Adrenal gland (tissue), 9 donors: ENCODE measurements at regions not wholly inside any gene's neighbourhood (a gene's known extent, or its start where the extent isn't known, plus 50 kb on each side); places are given as distances from the start of the nearest gene placed in this dataset.
"Not testable (repeated sequence)": the region's sequence is repeated elsewhere in the genome, so short reads cannot be mapped to it uniquely, and the experiment has no call there.

Experiments
- DNase-seq, 7 donors: peaks; one replicate each; pipeline ENCODE4 v3.0.0-alpha.2; 2019 to 2020
- H3K27ac ChIP-seq, 5 donors: fragments of 200-600 bp; sonication (generic) in 4 of 5; 1 replicate in 3 of 5; 2 replicates in 2 of 5; pipeline versions ENCODE4 v1.5.1 to v1.8.0; 2016 to 2020; ENCODE audit warnings: mild to moderate bottlenecking in 1 of 5
- H3K27me3 ChIP-seq: fragments of 200-600 bp; 2 replicates; pipeline ENCODE4 v1.8.0; 2021
- H3K36me3 ChIP-seq, 2 donors: fragments of 200-600 bp; replicated peaks in 1 of 2; 1 replicate in 1 of 2; 2 replicates in 1 of 2; pipeline versions ENCODE4 v1.5.1 to v1.8.0; 2018 to 2022
- H3K4me1 ChIP-seq, 2 donors: fragments of 200-600 bp; replicated peaks in 1 of 2; 1 replicate in 1 of 2; 2 replicates in 1 of 2; pipeline versions ENCODE4 v1.5.1 to v1.8.0; 2018 to 2021
- H3K4me3 ChIP-seq, 4 donors: fragments of 200-600 bp; sonication (generic) in 3 of 4; one replicate each; pipeline ENCODE4 v1.5.1; 2016 to 2018
- H3K9me3 ChIP-seq, 3 donors: fragments of 200-600 bp; sonication (generic) in 1 of 3; replicated peaks in 1 of 3; 1 replicate in 2 of 3; 2 replicates in 1 of 3; pipeline versions ENCODE4 v1.5.1 to v1.8.0; 2016 to 2021
- CTCF ChIP-seq, 6 experiments: fragments of 450-650 bp in 4 of 6; fragments of 200-600 bp in 2 of 6; sonication (generic) in 1 of 6; IDR thresholded peaks; 1 replicate in 5 of 6; 2 replicates in 1 of 6; pipeline versions ENCODE4 v1.5.1 to v1.8.0; 2016 to 2021; ENCODE audit warnings: antibody characterized with exemption in 6 of 6, mild to moderate bottlenecking in 2 of 6, moderate library complexity in 1 of 6
- POLR2A ChIP-seq, 2 donors: fragments of 450-650 bp; IDR thresholded peaks; one replicate each; pipeline ENCODE4 v1.6.1; 2017; ENCODE audit warnings: antibody characterized with exemption in 2 of 2, mild to moderate bottlenecking in 2 of 2, moderate library complexity in 1 of 2
- WGBS, 4 donors: extraction: QIAGEN DNeasy Blood & Tissue Kit in 2 of 4; methylation state at CpG; one replicate each; pipeline versions ENCODE4 v1.1.5 to v1.1.7; 2013 to 2017; 5-methylcytosine and 5-hydroxymethylcytosine counted together
- intact Hi-C, 2 donors: fragments of 100-400 bp; cut with DNase I; formaldehyde crosslinking; loops; one replicate each; pipeline versions ENCODE4 v1.14.1 to v1.15.0; 2022 to 2023
- donor health status: healthy with polysubstance abuse.
- donor health status: Bipolar disorder and iron deficiency.
- donor health status: DM: yes; HTN: yes; CAD: no.
- donor health status: DM: no; HTN: no; CAD: no.
- donor health status: DM: no; HTN: no; CAD: no.

- Histone ChIP-seq H3K9me3 (no peaks in the 10 kb centered on the region), H3K36me3 (no peaks in the 10 kb centered on the region), H3K27me3 (no peaks in the 10 kb centered on the region), H3K27ac (no peak overlapping the region), H3K4me3 (no peak overlapping the region), H3K4me1 (no peaks in the 10 kb centered on the region)
- intact Hi-C loops: no loop called here
- TF ChIP-seq POLR2A (IDR thresholded peaks at IDR 0.05) (no peak), CTCF (IDR thresholded peaks at IDR 0.05) (no peak)
- WGBS, 4 donors: 89 to 97% (median 93%) methylated on average over 2 of the region's 2 CpGs
- DNase-seq: no peak
These were observed 1293.7 kb downstream of the CNTNAP5 start for GRCh38 chr2:125318740-125319139.

- TF ChIP-seq POLR2A (IDR thresholded peaks at IDR 0.05) (no peak), CTCF (IDR thresholded peaks at IDR 0.05) (no peak)
- H3K27ac ChIP-seq: no peak overlapping the region
- no peaks in the 10 kb centered on the region for H3K4me1 ChIP-seq
- no peaks in the 10 kb centered on the region for H3K36me3 ChIP-seq
- intact Hi-C loops: no loop called here
- no peaks in the 10 kb centered on the region for H3K27me3 ChIP-seq
- no peaks in the 10 kb centered on the region for H3K9me3 ChIP-seq
- DNase-seq: no peak
- H3K4me3 ChIP-seq: no peak overlapping the region
These were observed 1299.2 kb downstream of the CNTNAP5 start for GRCh38 chr2:125324273-125324672.

GRCh38 chr2:125330133-125330532 is 1305.0 kb downstream of the CNTNAP5 start:
- Histone ChIP-seq H3K36me3 (no peaks in the 10 kb centered on the region), H3K4me1 (no peaks in the 10 kb centered on the region), H3K27ac (no peak overlapping the region), H3K4me3 (no peak overlapping the region), H3K9me3 (no peaks in the 10 kb centered on the region), H3K27me3 (no peaks in the 10 kb centered on the region)
- DNase-seq: no peak
- TF ChIP-seq CTCF (IDR thresholded peaks at IDR 0.05) (no peak), POLR2A (IDR thresholded peaks at IDR 0.05) (no peak)
- intact Hi-C loops: no loop called here

GRCh38 chr2:125341353-125341752 is 1314.6 kb upstream of the GYPC start:
- Histone ChIP-seq H3K36me3 (no peaks in the 10 kb centered on the region), H3K27me3 (no peaks in the 10 kb centered on the region), H3K27ac (no peak overlapping the region), H3K9me3 (no peaks in the 10 kb centered on the region), H3K4me3 (no peak overlapping the region), H3K4me1 (no peaks in the 10 kb centered on the region)
- DNase-seq: no peak
- intact Hi-C loops: no loop called here
- TF ChIP-seq CTCF (IDR thresholded peaks at IDR 0.05) (no peak), POLR2A (IDR thresholded peaks at IDR 0.05) (no peak)
- WGBS, 4 donors: 73 to 88% (median 79%) methylated on average over 5 of the region's 5 CpGs

- DNase-seq, intact Hi-C loops: not testable (repeated sequence)
These were observed 1302.4 kb upstream of the GYPC start for GRCh38 chr2:125353542-125353941.

More at GRCh38 chr2:125353542-125353941, 1302.4 kb upstream of the GYPC start:
- not testable (repeated sequence) for H3K27me3 ChIP-seq, H3K9me3 ChIP-seq, H3K4me1 ChIP-seq, H3K36me3 ChIP-seq, H3K4me3 ChIP-seq, H3K27ac ChIP-seq
- 92 to 93% (median 93%) methylated on average over 12 of the region's 12 CpGs for whole genome bisulfite sequencing, 4 donors
